A549 (cell line): ENCODE measurements at regions not wholly inside any gene's neighbourhood (a gene's known extent, or its start where the extent isn't known, plus 50 kb on each side); places are given as distances from the start of the nearest gene placed in this dataset.

Experiments used
- MAFK ChIP-seq: fragments of 450-650 bp; IDR thresholded peaks from 2 replicates; pipeline ENCODE4 v1.6.1; 2014; ENCODE audit not compliant: partially characterized antibody
- MAX ChIP-seq: IDR thresholded peaks from 2 replicates; pipeline ENCODE4 v1.6.1; 2012
- POLR2A ChIP-seq: IDR thresholded peaks from 2 replicates; pipeline ENCODE4 v1.6.1; 2012; ENCODE audit warnings: mild to moderate bottlenecking, low read length
- TF ChIP-seq, protein P1 (sequence below): fragments of >200 bp; sonication (Bioruptor Twin); formaldehyde crosslinking; IDR thresholded peaks from 3 replicates; pipeline ENCODE4 v1.5.1; 2016
- TF ChIP-seq, protein P2 (sequence below): fragments of 200-600 bp; sonication (generic); IDR thresholded peaks from 2 replicates; pipeline ENCODE4 v1.6.1; 2016; ENCODE audit warnings: antibody characterized with exemption, mild to moderate bottlenecking, moderate library complexity

GRCh38 chr4:128591482-128591881 is 218.0 kb upstream of the JADE1 start:
- TF ChIP-seq, protein P1, sequence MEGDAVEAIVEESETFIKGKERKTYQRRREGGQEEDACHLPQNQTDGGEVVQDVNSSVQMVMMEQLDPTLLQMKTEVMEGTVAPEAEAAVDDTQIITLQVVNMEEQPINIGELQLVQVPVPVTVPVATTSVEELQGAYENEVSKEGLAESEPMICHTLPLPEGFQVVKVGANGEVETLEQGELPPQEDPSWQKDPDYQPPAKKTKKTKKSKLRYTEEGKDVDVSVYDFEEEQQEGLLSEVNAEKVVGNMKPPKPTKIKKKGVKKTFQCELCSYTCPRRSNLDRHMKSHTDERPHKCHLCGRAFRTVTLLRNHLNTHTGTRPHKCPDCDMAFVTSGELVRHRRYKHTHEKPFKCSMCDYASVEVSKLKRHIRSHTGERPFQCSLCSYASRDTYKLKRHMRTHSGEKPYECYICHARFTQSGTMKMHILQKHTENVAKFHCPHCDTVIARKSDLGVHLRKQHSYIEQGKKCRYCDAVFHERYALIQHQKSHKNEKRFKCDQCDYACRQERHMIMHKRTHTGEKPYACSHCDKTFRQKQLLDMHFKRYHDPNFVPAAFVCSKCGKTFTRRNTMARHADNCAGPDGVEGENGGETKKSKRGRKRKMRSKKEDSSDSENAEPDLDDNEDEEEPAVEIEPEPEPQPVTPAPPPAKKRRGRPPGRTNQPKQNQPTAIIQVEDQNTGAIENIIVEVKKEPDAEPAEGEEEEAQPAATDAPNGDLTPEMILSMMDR, result no peak
- TF ChIP-seq MAX (no peak), MAFK (no peak), POLR2A (no peak)
- TF ChIP-seq, protein P2, sequence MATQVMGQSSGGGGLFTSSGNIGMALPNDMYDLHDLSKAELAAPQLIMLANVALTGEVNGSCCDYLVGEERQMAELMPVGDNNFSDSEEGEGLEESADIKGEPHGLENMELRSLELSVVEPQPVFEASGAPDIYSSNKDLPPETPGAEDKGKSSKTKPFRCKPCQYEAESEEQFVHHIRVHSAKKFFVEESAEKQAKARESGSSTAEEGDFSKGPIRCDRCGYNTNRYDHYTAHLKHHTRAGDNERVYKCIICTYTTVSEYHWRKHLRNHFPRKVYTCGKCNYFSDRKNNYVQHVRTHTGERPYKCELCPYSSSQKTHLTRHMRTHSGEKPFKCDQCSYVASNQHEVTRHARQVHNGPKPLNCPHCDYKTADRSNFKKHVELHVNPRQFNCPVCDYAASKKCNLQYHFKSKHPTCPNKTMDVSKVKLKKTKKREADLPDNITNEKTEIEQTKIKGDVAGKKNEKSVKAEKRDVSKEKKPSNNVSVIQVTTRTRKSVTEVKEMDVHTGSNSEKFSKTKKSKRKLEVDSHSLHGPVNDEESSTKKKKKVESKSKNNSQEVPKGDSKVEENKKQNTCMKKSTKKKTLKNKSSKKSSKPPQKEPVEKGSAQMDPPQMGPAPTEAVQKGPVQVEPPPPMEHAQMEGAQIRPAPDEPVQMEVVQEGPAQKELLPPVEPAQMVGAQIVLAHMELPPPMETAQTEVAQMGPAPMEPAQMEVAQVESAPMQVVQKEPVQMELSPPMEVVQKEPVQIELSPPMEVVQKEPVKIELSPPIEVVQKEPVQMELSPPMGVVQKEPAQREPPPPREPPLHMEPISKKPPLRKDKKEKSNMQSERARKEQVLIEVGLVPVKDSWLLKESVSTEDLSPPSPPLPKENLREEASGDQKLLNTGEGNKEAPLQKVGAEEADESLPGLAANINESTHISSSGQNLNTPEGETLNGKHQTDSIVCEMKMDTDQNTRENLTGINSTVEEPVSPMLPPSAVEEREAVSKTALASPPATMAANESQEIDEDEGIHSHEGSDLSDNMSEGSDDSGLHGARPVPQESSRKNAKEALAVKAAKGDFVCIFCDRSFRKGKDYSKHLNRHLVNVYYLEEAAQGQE, result no peak
